Dermis blood vessel endothelial cell (primary cell): ENCODE measurements at regions not wholly inside any gene's neighbourhood (a gene's known extent, or its start where the extent isn't known, plus 50 kb on each side); places are given as distances from the start of the nearest gene placed in this dataset.
"Not testable (repeated sequence)": the region's sequence is repeated elsewhere in the genome, so short reads cannot be mapped to it uniquely, and the experiment has no call there.

Experiments
- DNase-seq: peaks from one replicate; pipeline ENCODE4 v3.0.0; 2010

GRCh38 chr13:90869580-90869979 is 477.9 kb upstream of the MIR17HG start:
- no peak for DNase-seq

- no peak for DNase-seq
These were observed 474.9 kb upstream of the MIR17HG start for GRCh38 chr13:90872491-90873025.

- DNase-seq: no peak
These were observed 466.7 kb upstream of the MIR17HG start for GRCh38 chr13:90880790-90881189.

- DNase-seq: no peak
These were observed 464.9 kb upstream of the MIR17HG start for GRCh38 chr13:90882551-90882950.

- DNase-seq: no peak
These were observed 463.9 kb upstream of the MIR17HG start for GRCh38 chr13:90883592-90883991.

GRCh38 chr13:90884066-90884465 is 463.4 kb upstream of the MIR17HG start:
- DNase-seq: no peak

GRCh38 chr13:90889906-90890834 is 457.3 kb upstream of the MIR17HG start:
- DNase-seq: no peak

GRCh38 chr13:90891329-90891728 is 456.2 kb upstream of the MIR17HG start:
- DNase-seq: no peak

- DNase-seq: not testable (repeated sequence)
These were observed 454.3 kb upstream of the MIR17HG start for GRCh38 chr13:90893199-90893598.

- no peak for DNase-seq
These were observed 451.5 kb upstream of the MIR17HG start for GRCh38 chr13:90896002-90896401.

- DNase-seq: no peak
These were observed 448.7 kb upstream of the MIR17HG start for GRCh38 chr13:90898811-90899210.

GRCh38 chr13:90899416-90899815 is 448.1 kb upstream of the MIR17HG start:
- DNase-seq: no peak

GRCh38 chr13:90902255-90902654 is 445.2 kb upstream of the MIR17HG start:
- no peak for DNase-seq

GRCh38 chr13:90906554-90906953 is 440.9 kb upstream of the MIR17HG start:
- no peak for DNase-seq

- no peak for DNase-seq
These were observed 438.7 kb upstream of the MIR17HG start for GRCh38 chr13:90908792-90909191.

GRCh38 chr13:90910018-90910639 is 437.4 kb upstream of the MIR17HG start:
- no peak for DNase-seq

- DNase-seq: no peak
These were observed 435.2 kb upstream of the MIR17HG start for GRCh38 chr13:90912247-90912646.

GRCh38 chr13:90918536-90918935 is 429.0 kb upstream of the MIR17HG start:
- DNase-seq: no peak

- no peak for DNase-seq
These were observed 428.3 kb upstream of the MIR17HG start for GRCh38 chr13:90919153-90919552.

GRCh38 chr13:90926459-90926858 is 421.0 kb upstream of the MIR17HG start:
- no peak for DNase-seq

GRCh38 chr13:90928109-90928508 is 419.4 kb upstream of the MIR17HG start:
- no peak for DNase-seq

- no peak for DNase-seq
These were observed 414.2 kb upstream of the MIR17HG start for GRCh38 chr13:90933097-90933826.

- DNase-seq: no peak
These were observed 412.7 kb upstream of the MIR17HG start for GRCh38 chr13:90934741-90935140.
